ENCODE measurements at regions not wholly inside any gene's neighbourhood (a gene's known extent, or its start where the extent isn't known, plus 50 kb on each side); places are given as distances from the start of the nearest gene placed in this dataset.

DNA sequence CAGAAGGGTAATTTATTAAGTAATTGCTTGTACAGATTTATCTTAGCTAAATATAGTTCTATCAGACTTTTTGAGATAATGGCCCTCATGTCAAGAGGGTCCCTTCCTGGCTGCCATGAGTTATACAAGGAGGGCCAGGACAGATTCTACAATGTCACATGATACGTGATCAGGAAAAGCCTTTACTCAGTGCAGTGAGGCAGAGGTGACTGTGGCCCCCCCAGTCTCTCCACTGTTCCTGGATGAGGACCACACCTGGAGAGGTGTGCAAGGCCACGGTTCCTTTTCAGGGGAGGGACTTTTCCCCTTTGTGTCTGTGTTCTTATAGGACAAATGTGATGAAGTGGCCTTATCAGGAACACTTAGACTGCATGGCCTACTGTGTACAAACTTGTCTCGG lies 54.3 kb upstream of the LRCH1 start:
- H3K4me1 ChIP-seq (ENCODE audit: control insufficient read depth in 4 of 4, insufficient read depth in 4 of 4, low read length in 3 of 4): no peaks in the 10 kb centered on the region
- H3K36me3 ChIP-seq (ENCODE audit: control insufficient read depth in 4 of 4, insufficient read depth in 3 of 4, low read depth in 1 of 4, low read length in 3 of 4): no peaks in the 10 kb centered on the region
- no peak for DNase-seq (ENCODE audit: low spot score)
- no peaks in the 10 kb centered on the region for H3K9me3 ChIP-seq (ENCODE audit: control insufficient read depth in 4 of 4, low read length in 3 of 4)
- no peak overlapping the region for H3K27ac ChIP-seq (ENCODE audit: low read depth in 1 of 2, low read length in 2 of 2)
- no peak overlapping the region for H3K9ac ChIP-seq (ENCODE audit: low read depth in 1 of 2, low read length in 2 of 2)
- no peaks in the 10 kb centered on the region for H3K27me3 ChIP-seq (ENCODE audit: control insufficient read depth in 4 of 4, insufficient read depth in 4 of 4, low read length in 3 of 4)
- WGBS: 90% methylated on average over 3 of the region's 3 CpGs
- TF ChIP-seq NR2F2 (IDR thresholded peaks at IDR 0.05) (no peak), GABPA (IDR thresholded peaks at IDR 0.05 in 1 of 2, conservative IDR thresholded peaks at IDR 0.05 in 1 of 2) (no peak), FOXA1 (IDR thresholded peaks at IDR 0.05) (no peak), JUND (IDR thresholded peaks at IDR 0.05) (no peak)
- TF ChIP-seq, protein P1, sequence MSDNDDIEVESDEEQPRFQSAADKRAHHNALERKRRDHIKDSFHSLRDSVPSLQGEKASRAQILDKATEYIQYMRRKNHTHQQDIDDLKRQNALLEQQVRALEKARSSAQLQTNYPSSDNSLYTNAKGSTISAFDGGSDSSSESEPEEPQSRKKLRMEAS (IDR thresholded peaks at IDR 0.05): no peak
- TF ChIP-seq, protein P2, sequence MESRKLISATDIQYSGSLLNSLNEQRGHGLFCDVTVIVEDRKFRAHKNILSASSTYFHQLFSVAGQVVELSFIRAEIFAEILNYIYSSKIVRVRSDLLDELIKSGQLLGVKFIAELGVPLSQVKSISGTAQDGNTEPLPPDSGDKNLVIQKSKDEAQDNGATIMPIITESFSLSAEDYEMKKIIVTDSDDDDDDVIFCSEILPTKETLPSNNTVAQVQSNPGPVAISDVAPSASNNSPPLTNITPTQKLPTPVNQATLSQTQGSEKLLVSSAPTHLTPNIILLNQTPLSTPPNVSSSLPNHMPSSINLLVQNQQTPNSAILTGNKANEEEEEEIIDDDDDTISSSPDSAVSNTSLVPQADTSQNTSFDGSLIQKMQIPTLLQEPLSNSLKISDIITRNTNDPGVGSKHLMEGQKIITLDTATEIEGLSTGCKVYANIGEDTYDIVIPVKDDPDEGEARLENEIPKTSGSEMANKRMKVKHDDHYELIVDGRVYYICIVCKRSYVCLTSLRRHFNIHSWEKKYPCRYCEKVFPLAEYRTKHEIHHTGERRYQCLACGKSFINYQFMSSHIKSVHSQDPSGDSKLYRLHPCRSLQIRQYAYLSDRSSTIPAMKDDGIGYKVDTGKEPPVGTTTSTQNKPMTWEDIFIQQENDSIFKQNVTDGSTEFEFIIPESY (IDR thresholded peaks at IDR 0.05): no peak
- no peak overlapping the region for H3K4me3 ChIP-seq (ENCODE audit: low read depth in 1 of 3, low read length in 3 of 3)

DNA sequence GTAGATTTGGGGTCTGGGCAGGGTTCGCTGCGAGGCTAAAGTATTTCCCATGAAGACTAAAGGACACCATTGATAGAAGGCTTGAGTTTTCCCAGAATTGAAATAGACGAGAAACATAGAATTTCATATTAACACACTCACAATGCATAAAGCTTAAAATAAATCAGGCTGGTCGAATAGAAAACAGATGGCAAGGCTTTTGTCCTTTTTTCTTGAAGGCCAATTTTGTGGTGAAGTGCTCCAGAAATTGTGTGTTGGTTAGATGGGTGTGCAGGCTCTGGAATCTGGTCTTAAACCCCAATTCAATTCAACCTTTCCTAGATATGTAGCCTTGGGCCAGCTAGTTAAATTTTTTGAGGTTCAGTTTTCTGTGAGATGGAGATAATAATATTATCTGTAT lies 56.9 kb upstream of the LRCH1 start:
- H3K36me3 ChIP-seq (ENCODE audit: control insufficient read depth in 4 of 4, insufficient read depth in 3 of 4, low read depth in 1 of 4, low read length in 3 of 4): no peaks in the 10 kb centered on the region
- H3K9ac ChIP-seq (ENCODE audit: low read depth in 1 of 2, low read length in 2 of 2): no peak overlapping the region
- no peak for DNase-seq (ENCODE audit: low spot score)
- H3K27ac ChIP-seq (ENCODE audit: low read depth in 1 of 2, low read length in 2 of 2): no peak overlapping the region
- H3K4me1 ChIP-seq (ENCODE audit: control insufficient read depth in 4 of 4, insufficient read depth in 4 of 4, low read length in 3 of 4): no peaks in the 10 kb centered on the region
- H3K4me3 ChIP-seq (ENCODE audit: low read depth in 1 of 3, low read length in 3 of 3): no peak overlapping the region
- no peaks in the 10 kb centered on the region for H3K9me3 ChIP-seq (ENCODE audit: control insufficient read depth in 4 of 4, low read length in 3 of 4)
- H3K27me3 ChIP-seq (ENCODE audit: control insufficient read depth in 4 of 4, insufficient read depth in 4 of 4, low read length in 3 of 4): no peaks in the 10 kb centered on the region
- TF ChIP-seq, protein P2 (IDR thresholded peaks at IDR 0.05): no peak
- TF ChIP-seq JUND (IDR thresholded peaks at IDR 0.05): no peak
- TF ChIP-seq FOXA2 (IDR thresholded peaks at IDR 0.05): no peak
- no peak for TF ChIP-seq TAF1 (conservative IDR thresholded peaks at IDR 0.05)
- TF ChIP-seq HNF4A (conservative IDR thresholded peaks at IDR 0.05): no peak
- TF ChIP-seq, protein P3, sequence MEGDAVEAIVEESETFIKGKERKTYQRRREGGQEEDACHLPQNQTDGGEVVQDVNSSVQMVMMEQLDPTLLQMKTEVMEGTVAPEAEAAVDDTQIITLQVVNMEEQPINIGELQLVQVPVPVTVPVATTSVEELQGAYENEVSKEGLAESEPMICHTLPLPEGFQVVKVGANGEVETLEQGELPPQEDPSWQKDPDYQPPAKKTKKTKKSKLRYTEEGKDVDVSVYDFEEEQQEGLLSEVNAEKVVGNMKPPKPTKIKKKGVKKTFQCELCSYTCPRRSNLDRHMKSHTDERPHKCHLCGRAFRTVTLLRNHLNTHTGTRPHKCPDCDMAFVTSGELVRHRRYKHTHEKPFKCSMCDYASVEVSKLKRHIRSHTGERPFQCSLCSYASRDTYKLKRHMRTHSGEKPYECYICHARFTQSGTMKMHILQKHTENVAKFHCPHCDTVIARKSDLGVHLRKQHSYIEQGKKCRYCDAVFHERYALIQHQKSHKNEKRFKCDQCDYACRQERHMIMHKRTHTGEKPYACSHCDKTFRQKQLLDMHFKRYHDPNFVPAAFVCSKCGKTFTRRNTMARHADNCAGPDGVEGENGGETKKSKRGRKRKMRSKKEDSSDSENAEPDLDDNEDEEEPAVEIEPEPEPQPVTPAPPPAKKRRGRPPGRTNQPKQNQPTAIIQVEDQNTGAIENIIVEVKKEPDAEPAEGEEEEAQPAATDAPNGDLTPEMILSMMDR (IDR thresholded peaks at IDR 0.05; ENCODE audit: low read depth, low read length, missing input control): no peak
- TF ChIP-seq FOXA1 (IDR thresholded peaks at IDR 0.05): no peak
- TF ChIP-seq HNF4G (IDR thresholded peaks at IDR 0.05): no peak
- TF ChIP-seq, protein P4, sequence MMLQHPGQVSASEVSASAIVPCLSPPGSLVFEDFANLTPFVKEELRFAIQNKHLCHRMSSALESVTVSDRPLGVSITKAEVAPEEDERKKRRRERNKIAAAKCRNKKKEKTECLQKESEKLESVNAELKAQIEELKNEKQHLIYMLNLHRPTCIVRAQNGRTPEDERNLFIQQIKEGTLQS (IDR thresholded peaks at IDR 0.05): no peak
- TF ChIP-seq GABPA (IDR thresholded peaks at IDR 0.05 in 1 of 2, conservative IDR thresholded peaks at IDR 0.05 in 1 of 2): no peak
- TF ChIP-seq EGR1 (IDR thresholded peaks at IDR 0.05; ENCODE audit: low read depth in 2 of 2): no peak
- no peak for TF ChIP-seq SP1 (IDR thresholded peaks at IDR 0.05)
- TF ChIP-seq NR2F2 (IDR thresholded peaks at IDR 0.05): no peak
- no peak for TF ChIP-seq RXRA (IDR thresholded peaks at IDR 0.05)
- TF ChIP-seq RAD21 (IDR thresholded peaks at IDR 0.05): no peak
- TF ChIP-seq, protein P5, sequence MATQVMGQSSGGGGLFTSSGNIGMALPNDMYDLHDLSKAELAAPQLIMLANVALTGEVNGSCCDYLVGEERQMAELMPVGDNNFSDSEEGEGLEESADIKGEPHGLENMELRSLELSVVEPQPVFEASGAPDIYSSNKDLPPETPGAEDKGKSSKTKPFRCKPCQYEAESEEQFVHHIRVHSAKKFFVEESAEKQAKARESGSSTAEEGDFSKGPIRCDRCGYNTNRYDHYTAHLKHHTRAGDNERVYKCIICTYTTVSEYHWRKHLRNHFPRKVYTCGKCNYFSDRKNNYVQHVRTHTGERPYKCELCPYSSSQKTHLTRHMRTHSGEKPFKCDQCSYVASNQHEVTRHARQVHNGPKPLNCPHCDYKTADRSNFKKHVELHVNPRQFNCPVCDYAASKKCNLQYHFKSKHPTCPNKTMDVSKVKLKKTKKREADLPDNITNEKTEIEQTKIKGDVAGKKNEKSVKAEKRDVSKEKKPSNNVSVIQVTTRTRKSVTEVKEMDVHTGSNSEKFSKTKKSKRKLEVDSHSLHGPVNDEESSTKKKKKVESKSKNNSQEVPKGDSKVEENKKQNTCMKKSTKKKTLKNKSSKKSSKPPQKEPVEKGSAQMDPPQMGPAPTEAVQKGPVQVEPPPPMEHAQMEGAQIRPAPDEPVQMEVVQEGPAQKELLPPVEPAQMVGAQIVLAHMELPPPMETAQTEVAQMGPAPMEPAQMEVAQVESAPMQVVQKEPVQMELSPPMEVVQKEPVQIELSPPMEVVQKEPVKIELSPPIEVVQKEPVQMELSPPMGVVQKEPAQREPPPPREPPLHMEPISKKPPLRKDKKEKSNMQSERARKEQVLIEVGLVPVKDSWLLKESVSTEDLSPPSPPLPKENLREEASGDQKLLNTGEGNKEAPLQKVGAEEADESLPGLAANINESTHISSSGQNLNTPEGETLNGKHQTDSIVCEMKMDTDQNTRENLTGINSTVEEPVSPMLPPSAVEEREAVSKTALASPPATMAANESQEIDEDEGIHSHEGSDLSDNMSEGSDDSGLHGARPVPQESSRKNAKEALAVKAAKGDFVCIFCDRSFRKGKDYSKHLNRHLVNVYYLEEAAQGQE (IDR thresholded peaks at IDR 0.05): no peak
- TF ChIP-seq YY1 (IDR thresholded peaks at IDR 0.05): no peak
- TF ChIP-seq, protein P1 (IDR thresholded peaks at IDR 0.05): no peak
- 88% methylated on average over 4 of the region's 4 CpGs for WGBS
